HG03045 (cell line): ENCODE measurements at regions not wholly inside any gene's neighbourhood (a gene's known extent, or its start where the extent isn't known, plus 50 kb on each side); places are given as distances from the start of the nearest gene placed in this dataset.

Experiments used
- ATAC-seq: cut with Tn5 transposase; IDR thresholded peaks from one replicate; pipeline ENCODE4 v1.9.1; 2021; ENCODE audit warnings: mild to moderate bottlenecking, moderate library complexity; ENCODE audit not compliant: unreplicated experiment

DNA sequence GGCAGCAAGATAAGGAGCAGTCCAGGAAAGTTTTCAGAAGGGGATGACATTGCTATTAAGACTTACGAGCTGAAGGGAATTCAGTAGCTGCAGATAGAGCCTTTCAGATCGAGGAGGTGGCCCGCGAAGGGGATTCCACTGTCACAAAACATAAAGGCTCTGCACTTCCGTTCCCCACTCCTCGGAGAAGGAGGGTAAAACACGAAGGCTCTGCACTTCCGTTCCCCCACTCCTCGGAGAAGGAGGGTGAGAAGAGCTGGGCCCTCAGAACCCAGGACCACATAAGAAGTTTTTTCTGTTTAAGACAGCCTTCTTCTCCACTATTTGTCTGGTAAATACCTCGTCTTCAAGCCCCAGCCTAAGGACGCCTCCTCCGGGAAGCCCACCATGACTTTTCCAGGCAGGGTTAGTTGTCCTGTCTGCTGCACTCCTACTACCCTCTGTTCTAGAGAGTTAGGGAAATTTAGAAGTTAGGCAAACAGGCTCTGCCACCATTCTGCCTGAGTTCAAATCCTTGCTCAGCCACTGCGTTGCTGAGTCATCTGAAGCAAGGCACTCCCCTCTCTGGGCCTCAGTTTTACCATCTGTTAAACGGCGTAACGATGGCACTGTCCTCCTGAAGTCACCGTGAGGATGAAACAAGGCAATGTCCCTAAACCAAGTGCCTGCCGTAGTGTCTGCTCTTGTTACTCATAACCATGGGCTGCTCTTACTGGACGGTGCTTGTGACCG lies 134.1 kb upstream of the HES1 start:
- ATAC-seq: no peak

DNA sequence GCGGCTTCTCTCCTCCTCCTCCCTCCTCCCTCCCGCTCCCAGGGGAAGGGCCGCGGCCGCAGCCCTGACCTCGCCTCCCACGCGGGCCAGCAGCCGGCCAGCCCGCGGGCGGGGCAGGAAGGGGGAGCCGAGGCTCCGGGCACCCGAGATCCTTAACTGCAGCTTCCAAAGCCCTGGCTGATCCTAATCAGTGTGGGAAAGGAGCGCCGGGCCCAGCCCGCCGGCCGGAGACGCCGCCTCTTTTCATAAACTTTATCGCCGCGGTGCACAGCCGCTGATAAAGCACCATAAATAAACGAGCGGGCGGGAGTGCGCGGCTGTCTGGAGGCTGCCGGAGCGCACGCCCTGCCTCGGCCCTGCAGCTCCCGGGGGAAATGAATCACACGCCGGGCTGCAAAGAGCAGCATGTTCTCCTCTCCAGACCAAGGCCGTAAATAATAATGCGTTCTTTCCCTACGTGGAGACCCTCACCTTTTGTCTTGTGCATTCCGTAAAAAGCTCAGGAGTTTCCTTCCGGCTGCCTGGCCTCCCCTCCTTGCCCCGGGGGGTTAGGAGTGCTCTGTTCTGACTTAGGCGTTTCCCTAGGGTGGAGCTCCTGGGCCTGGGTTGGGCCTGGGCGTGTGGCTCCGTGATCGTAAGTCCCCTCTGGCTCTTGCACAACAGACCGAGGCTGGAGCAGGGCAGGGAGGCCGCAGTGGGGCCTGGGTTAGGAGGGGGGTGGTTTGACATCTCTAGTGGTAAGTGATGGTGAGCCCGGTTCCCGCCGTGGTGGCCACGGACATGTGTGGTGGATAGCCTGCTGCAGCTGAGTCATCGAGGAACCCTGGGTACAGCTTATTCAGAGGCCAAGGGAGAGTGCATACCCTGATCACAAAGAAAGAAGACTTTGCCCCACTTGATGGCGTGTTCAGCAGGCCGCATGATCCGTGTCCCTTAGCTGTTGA lies 132.6 kb upstream of the HES1 start:
- no peak for ATAC-seq

DNA sequence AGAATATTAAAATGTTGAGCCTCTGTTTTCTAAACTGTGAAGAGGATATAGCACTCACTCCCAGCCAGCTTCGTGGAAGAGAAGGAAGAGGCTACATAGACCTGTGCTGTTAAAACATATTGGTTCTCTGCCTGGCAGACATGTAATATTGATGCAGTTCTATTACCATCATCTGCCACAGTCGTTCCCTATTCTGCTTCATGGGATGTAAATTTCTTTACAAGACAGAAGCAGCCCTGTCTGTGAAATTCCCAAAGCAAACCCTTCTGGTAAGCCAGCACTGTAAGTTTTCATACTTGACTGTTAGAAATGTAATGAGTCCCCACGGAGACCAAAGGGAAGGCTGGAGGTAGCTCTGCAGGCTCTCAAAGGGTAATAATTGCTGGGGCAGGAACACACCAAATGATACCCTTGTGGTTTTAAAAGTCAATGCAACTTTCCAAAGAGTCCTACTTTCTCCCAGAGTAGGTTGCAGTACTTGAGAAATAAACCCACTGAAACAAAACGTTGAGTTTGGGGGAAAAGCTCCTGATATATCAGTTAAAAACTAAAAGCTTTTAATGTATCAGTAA lies 129.9 kb upstream of the HES1 start:
- ATAC-seq: no peak

DNA sequence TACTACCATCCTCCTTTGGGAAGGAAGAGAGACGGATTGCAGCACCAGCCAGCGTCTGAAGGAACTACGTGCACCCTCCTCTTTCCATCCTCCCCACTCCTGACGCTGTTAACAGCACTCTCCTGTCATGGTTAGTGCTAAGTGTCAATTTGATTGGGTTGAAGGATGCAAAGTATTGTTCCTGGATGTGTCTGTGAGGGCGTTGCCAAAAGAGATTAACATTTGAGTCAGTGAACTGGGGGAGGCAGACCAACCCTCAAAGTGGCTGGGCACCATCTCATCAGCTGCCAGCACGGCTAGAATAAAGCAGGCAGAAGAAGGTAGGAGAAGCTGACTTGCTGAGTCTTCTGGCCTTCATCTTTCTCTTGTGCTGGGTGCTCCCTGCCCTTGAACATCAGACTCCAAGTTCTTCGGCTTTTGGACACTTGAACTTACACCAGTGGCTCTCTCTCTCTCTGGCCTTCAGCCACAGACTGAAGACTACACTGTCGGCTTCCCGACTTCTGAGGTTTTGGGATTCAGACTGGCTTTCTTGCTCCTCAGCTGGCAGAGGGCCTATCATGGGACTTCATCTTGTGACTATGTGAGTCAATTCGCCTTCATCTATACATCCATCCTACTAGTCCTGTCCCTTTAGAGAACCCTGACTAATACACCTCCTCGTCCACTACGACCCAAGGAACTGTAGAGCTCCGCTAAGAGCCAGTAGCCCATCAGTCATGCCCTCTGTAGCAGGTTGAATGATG lies 128.2 kb upstream of the HES1 start:
- no peak for ATAC-seq

DNA sequence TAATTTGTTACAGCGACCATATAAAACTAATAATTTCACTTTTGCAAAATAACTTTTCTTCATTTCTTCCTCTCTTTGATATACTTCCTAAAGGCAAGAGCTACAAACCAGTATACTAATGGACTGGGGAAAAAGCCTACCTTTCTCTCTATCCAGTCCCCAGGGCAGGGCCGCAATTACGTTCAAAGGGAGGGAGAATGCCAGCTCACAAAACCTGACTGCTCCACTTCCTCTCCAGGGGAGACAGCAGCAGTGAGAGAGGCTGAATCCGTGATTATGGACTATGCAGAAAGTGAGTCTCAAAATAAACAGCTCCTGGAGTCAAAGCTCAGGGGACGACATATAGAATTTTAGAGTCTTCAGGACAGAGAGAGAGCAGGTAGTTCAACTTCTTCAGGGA lies 126.9 kb upstream of the HES1 start:
- no peak for ATAC-seq

DNA sequence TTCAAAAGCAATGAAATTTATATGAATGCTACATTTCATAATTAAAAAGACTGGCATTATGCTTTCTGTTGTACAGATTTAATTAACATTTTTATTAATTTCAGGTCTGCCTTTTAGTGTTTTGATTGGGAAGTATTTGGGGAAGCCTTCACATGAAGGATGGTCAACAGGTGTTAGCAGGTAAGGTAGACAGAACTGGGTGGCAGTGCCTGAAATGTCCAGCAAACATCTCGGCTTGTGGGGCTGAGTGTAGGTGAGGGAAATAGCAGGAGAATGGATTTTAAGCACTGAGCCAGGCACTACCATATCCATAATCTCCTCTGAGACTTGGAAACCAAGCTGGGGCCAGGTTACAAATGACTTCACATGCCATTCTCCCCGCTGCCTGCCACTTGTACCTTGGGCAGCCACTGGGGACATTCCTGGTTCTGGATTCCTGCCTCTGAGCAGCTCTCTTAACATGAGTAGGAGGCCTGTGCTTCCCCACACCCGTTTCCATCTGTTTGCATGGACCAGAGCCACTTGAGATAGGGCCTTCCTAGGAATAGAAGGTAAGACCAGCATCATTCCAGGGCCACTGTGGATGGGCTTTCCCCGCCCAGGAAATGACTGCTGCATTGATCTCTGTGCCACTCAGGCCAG lies 125.9 kb upstream of the HES1 start:
- no peak for ATAC-seq

DNA sequence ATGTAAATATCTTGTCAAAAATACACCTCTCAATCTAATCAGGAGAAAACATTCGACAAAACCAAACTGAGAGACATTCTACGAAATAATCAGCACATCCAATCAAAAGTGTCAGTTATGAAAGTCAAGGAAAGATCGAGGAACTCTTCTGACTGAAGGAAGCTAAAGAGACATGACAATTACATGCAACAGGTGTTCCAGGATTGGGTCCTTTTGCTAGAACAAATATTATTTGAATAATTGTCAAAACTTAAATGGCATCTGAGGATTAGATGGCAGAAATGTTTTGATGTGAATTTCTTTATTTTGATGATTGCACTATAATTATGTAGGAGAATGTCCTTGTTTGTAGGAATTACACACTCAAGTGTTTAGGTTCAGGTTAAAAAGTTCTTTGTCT lies 124.1 kb upstream of the HES1 start:
- no peak for ATAC-seq

DNA sequence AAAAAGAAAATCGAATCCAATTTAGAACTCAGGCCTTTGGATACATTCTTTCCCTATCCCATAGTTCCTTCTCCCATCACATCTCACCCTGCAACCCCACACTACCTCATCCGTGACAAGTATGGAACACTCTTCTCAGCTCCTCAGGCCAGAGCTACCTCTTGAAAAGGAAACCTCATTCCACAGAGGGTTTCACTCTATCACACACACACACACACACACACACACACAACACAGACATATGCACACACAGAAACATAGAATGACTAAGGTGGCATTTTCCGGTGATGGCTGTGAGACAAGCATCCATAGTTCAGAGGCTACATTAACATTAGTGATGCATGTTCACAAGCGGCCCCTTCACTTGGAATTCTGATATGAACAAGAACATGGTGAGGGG lies 122.0 kb upstream of the HES1 start:
- ATAC-seq: no peak

DNA sequence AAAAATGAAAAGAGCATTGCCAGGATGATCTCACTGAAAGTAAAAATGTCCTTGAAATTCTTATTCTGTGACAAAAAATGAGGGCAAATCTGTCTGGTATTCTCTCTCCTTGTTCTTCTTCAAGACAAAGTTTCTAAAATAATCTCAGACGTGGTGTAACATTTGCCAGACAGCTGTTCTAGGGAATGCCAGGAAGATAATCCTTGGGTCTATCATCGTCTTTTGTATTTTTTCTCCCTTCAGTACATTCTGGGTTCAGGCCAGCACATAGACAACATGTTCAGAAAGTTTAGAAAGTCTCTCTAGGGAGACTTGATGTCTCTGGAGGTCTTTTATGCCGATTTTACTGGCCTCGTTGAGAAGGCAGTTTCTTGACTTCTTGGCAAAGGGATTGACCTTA lies 121.2 kb upstream of the HES1 start:
- no peak for ATAC-seq

DNA sequence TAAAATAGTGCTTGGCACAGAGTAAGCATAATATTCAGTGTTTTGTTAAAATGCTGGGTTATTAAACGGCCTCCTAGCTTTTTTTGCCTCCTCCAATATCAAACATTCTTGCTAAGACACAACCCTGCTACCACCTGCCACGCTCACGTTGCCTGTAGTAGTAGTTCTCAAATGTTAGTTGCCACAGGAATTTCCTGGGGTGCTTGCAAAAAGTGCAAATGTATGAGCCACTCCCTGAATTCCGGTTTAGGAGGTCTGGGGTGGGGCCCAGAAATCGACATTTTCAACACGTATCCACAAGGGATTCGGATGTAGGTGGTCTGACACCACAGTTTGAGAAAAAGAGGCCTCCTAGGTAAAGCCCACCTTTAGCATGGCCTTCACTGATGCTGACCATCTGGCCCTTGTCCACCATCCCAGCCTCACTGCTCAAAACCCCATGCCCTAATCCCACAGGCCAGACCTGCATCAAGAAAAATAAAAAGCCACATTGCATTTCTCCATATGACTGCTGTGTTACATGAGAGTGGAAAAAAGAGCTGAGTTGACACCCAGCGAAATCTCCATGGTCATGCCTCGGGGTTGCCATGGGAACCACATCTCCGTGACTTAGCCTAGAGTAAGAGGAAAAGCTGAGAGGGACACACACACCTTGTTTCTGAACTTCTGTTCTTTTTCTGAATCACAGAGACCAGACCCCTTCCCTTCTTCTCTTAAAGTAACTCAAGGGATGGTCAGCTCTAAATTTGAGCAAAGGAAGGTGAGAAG lies 116.4 kb upstream of the HES1 start:
- ATAC-seq: no peak

DNA sequence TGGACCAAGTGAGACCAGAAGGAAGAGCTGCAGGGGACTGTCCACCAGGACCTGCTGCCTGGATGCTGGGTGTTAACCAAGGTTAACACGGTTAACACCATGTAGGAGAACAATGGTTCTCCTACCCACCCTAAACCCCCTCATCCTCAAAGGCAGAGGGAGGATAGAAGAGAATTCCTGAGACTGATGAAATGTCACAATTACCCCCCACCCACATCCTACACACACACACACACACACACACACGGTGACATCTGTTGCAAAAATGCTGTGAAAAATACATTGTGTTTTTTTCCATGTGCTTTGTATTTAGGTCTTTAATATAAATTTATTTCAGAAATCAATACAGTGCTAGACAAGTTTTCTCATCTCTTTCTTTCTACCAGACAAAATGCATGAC lies 113.9 kb upstream of the HES1 start:
- no peak for ATAC-seq

DNA sequence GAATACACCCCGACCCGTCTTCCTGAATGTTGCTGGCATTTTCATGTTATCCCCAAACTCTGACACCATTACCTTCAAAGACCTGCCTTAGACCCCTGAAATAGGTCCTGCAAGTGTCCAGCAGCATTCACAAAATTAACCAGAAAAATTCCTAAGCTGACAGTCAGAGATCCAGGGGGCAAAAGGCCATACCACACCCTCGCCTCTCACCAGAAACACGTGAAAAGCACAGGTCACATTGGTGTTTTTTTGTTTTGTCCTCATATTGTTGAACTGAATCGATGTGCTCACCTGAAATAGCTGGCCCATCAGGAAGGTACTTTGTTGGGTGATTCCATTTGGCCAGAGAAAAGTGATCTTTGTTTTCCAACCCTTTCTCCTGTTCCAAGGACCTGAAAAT lies 113.1 kb upstream of the HES1 start:
- no peak for ATAC-seq

DNA sequence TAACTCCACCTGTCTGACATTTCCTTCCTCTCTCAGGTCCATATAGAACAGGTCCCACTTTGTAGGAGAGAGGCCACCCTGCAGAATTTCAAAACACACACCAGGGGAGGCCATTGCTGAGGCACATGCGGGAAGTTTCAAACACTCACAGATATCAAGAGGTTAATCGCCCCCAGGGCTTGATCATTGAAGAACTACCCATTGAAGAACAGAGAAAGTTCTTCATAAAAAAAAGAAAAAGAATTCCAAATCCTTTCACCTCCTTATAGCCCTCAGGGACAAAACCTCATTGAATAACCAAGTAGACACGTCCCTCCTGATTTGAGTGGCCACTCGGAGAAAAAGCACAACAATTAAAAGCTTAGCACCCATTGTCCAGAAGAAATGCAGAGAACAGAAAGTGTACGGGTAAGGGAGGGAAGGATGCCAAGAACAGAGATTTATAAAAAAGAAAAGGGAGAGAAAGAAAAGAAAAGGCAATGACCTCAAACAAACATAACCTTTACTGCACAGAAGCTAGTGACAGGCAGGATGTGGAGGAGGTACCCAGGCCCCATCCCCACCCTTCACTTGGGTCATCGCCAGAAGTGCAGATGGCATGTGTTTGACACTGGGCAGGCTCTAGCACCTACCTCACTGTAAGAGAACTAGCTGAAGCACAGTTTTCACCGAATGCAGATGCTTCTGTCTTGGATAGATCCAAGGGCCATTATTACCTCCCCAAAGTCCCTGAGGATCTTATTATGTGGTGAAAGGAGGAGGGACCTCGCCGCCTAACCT lies 112.3 kb upstream of the HES1 start:
- no peak for ATAC-seq

DNA sequence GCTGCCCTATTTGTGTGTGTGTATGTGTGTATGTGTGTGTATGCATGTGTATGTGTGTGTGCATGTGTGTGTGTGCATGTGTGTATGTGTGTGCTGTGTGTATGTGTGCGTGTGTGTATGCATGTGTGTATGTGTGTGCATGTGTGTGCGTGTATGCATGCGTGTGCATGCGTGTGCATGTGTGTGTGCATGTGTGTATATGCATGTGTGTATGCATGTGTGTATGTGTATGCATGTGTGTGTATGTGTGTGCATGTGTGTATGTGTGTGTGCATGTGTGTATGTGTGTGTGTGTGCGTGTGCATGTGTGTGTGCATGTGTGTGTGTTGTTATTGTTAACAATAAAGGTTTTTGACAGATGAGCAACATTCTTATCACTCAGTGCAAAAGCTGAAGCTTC lies 110.8 kb upstream of the HES1 start:
- ATAC-seq: no peak

DNA sequence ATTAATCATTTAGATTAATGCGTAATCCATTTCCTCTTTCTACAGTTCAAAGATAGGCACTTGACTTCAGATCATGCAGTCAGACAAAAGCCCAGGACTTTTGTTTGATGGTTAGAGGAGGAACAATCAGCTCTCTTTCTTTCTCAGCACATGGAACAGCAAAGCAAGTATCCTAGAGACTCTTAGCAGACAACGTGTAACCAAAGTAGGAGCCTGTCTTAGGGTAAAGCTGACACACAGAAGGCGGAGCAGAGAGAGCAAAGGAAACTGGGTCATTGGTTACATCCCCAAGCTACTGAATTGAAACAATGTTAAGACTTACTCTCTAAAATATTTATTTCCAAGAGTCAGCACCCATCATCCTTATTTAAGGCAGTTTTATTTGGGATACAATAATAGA lies 110.0 kb upstream of the HES1 start:
- ATAC-seq: no peak

DNA sequence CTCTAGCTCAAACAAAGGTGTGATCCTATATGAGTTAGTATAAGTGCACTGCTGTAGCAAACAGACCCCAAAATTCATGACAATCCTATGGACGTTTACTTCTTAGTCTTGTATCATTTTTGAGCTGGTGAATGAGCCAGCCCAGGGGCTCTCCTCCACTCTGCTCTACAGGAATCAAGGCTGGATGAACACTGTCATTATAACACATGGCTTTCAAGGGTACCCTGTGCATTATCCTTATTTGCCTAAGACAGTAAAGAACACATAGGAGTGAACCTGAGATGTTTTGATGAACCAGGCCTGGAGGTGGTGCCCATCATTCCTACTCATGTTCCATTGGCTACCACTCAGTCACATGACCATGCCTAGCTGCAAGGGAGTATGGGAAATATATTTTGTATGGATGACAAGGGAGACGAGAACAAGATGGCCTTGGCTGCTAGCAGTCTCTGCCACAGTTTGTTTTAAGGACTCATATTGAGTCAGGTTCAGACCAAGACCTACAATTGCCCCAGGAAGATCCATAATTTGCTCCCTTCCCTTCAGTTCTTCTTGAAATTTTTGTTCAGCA lies 107.4 kb upstream of the HES1 start:
- ATAC-seq: no peak

DNA sequence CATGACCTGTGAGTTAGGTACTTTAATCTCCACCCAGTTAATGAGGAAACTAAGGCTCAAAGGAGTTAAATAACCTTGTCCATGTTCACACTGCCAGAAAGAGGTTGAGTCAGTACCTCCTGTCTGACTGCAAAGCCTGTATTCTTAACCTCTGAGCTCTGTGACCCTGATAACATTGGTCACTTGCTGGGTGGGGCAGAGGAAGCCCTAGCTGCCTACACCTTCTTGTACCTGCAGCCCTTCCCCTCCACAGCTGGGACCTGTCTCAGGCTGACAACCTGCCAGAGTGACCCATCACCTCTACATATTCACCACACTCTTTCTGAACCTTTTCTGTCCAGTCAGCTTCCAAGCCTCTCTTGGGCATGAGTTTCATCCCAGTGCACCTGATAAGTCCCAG lies 106.1 kb upstream of the HES1 start:
- no peak for ATAC-seq

DNA sequence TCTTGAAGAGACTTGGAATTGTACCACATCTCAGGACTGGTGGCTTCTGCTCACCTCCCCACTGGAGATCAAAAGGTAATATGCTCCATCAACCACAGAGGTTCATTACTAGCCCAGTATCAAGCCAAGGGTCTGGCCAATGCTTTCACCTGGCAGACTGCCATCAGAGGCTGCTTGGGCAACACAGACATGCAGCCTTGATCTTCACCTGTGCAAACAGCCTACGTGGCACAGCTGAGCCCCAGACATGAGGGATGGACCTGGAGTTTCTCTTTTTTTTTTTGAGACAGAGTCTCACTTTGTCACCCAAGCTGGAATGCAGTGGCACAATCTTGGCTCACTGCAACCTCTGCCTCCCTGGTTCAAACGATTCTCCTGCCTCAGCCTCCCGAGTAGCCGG lies 105.6 kb upstream of the HES1 start:
- ATAC-seq: no peak

DNA sequence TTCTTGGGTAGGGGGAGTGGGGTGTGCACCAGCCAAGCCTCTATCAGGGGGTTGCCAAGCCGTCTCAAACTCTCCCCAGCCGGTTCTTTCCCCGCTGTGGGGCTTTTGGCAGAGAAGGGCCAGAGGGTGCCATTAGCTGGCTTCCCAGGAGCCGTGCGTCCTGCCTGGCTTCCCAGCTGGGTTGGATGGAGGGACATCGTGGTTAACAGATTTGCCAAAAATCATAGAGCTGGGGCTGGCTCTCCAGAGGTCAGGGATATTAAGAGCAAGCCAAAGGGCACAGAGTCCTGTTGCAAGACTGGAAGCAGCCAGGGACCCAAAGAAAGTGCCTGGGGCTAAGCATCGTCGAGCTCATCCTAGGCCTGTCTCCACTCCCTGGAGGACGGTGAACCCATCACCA lies 104.6 kb upstream of the HES1 start:
- ATAC-seq: no peak
